ENCODE measurements at regions not wholly inside any gene's neighbourhood (a gene's known extent, or its start where the extent isn't known, plus 50 kb on each side); places are given as distances from the start of the nearest gene placed in this dataset.
A peak's percentile ranks its signal among the peaks of the same experiment; 100 is the strongest.

GRCh38 chr6:143598466-143599080 lies 79.2 kb upstream of the PHACTR2 start:
- no peak overlapping the region for H3K4me3 ChIP-seq (ENCODE audit: low read depth, low read length)
- TF ChIP-seq CTCF (IDR thresholded peaks at IDR 0.05; ENCODE audit: insufficient read depth, low read length) = no peak
- DNase-seq (ENCODE audit: low read depth) = no peak

- no peak overlapping the region for H3K4me3 ChIP-seq (ENCODE audit: low read depth, low read length)
- peak; percentile 19 for TF ChIP-seq CTCF (IDR thresholded peaks at IDR 0.05; ENCODE audit: insufficient read depth, low read length)
- DNase-seq (ENCODE audit: low read depth) = peak; percentile 97
These were observed 80.9 kb upstream of the PHACTR2 start for GRCh38 chr6:143596866-143597265.

GRCh38 chr6:143595251-143596036 lies 82.3 kb upstream of the PHACTR2 start:
- no peak for TF ChIP-seq CTCF (IDR thresholded peaks at IDR 0.05; ENCODE audit: insufficient read depth, low read length)
- DNase-seq (ENCODE audit: low read depth) = no peak
- no peak overlapping the region for H3K4me3 ChIP-seq (ENCODE audit: low read depth, low read length)

- TF ChIP-seq CTCF (IDR thresholded peaks at IDR 0.05; ENCODE audit: insufficient read depth, low read length) = no peak
- no peak overlapping the region for H3K4me3 ChIP-seq (ENCODE audit: low read depth, low read length)
- peak; percentile 47 for DNase-seq (ENCODE audit: low read depth)
These were observed 83.1 kb upstream of the PHACTR2 start for GRCh38 chr6:143594647-143595046.

- TF ChIP-seq CTCF (IDR thresholded peaks at IDR 0.05; ENCODE audit: insufficient read depth, low read length) = peak; percentile 9
- no peak for DNase-seq (ENCODE audit: low read depth)
- no peak overlapping the region for H3K4me3 ChIP-seq (ENCODE audit: low read depth, low read length)
These were observed 80.8 kb upstream of the FUCA2 start for GRCh38 chr6:143592335-143592734.

- no peak for DNase-seq (ENCODE audit: low read depth)
- H3K4me3 ChIP-seq (ENCODE audit: low read depth, low read length) = no peak overlapping the region
- no peak for TF ChIP-seq CTCF (IDR thresholded peaks at IDR 0.05; ENCODE audit: insufficient read depth, low read length)
These were observed 79.9 kb upstream of the FUCA2 start for GRCh38 chr6:143591441-143591840.

Data from fibroblast of the aortic adventitia (primary cell).